GM19240 (cell line): ENCODE measurements at regions not wholly inside any gene's neighbourhood (a gene's known extent, or its start where the extent isn't known, plus 50 kb on each side); places are given as distances from the start of the nearest gene placed in this dataset.

Experiments
- DNase-seq: peaks from one replicate; pipeline ENCODE4 v3.0.0; 2011; ENCODE audit warnings: low spot score; ENCODE audit not compliant: insufficient read length

- DNase-seq, result no peak
These were observed 63.3 kb upstream of the UGP2 start for GRCh38 chr2:63778391-63778790.

DNA sequence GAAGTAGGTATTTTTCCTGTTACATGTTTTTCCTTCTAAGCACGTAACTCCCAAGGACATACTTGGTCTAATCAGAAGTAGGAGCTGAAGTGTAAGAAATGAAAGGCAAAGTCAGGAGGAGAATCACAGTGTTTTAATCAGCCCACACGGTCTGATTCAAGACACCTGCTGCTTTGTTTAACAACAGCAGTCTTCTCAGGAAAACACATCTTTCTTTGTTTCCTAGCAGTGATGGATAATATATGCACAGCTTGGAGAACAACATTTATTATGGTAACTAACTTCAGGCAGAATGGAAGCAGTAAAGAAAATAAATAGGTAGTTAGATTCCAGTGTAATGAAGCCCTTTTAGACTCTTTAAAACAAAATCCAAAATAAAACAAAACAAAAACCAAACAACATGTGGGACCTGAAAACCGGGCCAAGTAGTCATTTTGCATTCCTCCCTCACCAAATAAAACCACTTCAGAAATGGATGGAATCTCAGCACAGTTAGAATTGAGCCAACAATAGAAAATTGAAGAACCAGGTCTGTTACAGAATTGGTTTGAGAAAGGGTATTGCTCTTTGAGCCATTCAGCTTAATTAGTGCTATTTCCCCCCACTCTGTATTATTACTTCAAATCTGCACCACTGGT lies 61.1 kb upstream of the UGP2 start:
- DNase-seq, result no peak

GRCh38 chr2:63784461-63784860 lies 57.2 kb upstream of the UGP2 start:
- no peak for DNase-seq

- no peak for DNase-seq
These were observed 56.6 kb upstream of the UGP2 start for GRCh38 chr2:63785096-63785495.

DNA sequence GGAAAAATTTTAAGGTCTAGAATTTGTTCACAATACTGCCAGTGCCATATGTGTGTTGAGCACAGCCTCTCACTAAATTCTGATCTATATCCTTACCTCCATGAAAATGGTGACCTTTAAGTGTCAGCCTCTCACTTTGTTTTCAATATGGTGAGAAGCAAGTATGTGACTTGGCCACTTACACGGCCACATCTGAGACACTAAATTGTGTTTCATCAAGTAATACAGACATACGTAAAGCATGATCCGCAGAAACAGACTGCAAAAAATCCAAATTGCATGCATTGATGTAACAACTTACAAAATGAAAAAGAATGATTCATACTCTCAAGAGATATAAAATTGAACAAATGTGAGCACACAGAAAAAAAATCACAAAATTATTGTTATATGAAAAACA lies 55.2 kb upstream of the UGP2 start:
- no peak for DNase-seq

DNA sequence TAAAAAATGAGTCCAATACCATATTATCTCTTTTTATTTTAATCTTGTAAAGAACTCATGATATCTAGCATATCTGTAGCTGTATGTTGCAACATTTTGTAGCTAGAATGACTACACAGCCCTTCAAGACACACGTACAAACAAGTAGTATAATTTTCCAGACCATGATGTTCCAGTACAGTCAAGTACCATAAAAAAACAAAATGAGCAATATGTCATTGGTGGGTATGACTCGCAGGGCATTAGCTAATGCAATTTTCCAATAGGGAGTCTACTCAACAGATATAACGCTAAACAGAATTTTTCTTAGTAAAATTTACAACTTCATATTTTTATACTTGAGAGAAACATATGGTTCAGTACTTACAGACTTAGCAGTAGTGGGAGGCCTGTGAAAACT lies 53.6 kb upstream of the UGP2 start:
- no peak for DNase-seq

- no peak for DNase-seq
These were observed 52.2 kb upstream of the UGP2 start for GRCh38 chr2:63789338-63790020.

DNA sequence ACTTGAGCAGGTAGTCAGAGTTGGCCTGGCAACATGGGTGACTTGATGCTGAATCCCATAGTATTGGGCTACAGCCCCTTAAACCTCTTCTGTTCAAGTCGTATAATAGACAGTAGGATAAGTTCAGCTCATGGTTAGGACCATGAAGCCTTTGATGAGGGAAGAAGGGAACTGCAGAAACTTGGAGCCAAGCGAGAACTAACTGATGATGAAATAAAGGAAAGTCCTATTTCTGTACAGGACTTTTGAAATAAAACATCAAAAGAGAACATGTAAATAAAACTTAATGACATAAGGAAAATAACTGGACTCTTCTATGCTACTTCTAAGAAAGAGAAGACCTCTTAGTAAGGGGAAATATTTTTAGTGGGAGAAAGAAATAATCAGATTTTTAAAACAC lies 51.2 kb upstream of the UGP2 start:
- DNase-seq, result no peak

DNA sequence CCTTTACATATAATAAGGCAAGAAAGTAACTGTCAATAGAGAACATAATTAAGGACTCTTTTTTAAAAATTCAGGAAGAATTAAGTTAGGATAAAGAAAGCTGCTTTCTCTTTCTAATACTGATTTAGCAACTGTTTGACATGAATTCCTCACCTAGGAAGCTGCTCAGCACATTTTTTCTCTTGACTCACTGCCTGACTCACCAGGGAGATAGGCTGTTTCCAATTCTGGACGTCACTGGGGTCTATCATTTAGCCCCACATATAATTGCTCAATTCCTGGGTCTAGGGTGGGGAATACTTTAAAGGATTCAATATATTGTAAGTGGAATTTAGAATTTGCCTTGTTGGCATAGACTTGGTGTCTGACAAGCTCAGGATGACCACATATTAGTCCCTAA lies 50.8 kb upstream of the UGP2 start:
- no peak for DNase-seq

- DNase-seq, result no peak
These were observed 50.3 kb upstream of the UGP2 start for GRCh38 chr2:63791387-63791786.
